Peyer's patch (tissue), 4 donors: ENCODE measurements at regions not wholly inside any gene's neighbourhood (a gene's known extent, or its start where the extent isn't known, plus 50 kb on each side); places are given as distances from the start of the nearest gene placed in this dataset.

Source experiments
- CTCF ChIP-seq, 6 experiments: fragments of 450-650 bp in 4 of 6; fragments of 200-600 bp in 2 of 6; sonication (generic) in 1 of 6; IDR thresholded peaks; one replicate each; pipeline ENCODE4 v1.5.1; 2017 to 2019; ENCODE audit warnings: antibody characterized with exemption in 6 of 6, mild to moderate bottlenecking in 3 of 6, moderate library complexity in 1 of 6
- POLR2A ChIP-seq, 2 donors: fragments of 450-650 bp; IDR thresholded peaks; one replicate each; pipeline ENCODE4 v1.5.1; 2017; ENCODE audit warnings: antibody characterized with exemption in 2 of 2, mild to moderate bottlenecking in 2 of 2, moderate library complexity in 2 of 2

GRCh38 chr5:99995407-99995806, 539.8 kb upstream of the FAM174A start:
- TF ChIP-seq CTCF (IDR thresholded peaks at IDR 0.05) (no peak), POLR2A (IDR thresholded peaks at IDR 0.05) (no peak)
